Fibroblast of peridontal ligament (primary cell): ENCODE measurements at regions not wholly inside any gene's neighbourhood (a gene's known extent, or its start where the extent isn't known, plus 50 kb on each side); places are given as distances from the start of the nearest gene placed in this dataset.
"Not testable (repeated sequence)": the region's sequence is repeated elsewhere in the genome, so short reads cannot be mapped to it uniquely, and the experiment has no call there.

Experiments used
- DNase-seq: peaks from one replicate; pipeline ENCODE4 v3.0.0-alpha.2; 2010; ENCODE audit errors: extremely low read depth

DNA sequence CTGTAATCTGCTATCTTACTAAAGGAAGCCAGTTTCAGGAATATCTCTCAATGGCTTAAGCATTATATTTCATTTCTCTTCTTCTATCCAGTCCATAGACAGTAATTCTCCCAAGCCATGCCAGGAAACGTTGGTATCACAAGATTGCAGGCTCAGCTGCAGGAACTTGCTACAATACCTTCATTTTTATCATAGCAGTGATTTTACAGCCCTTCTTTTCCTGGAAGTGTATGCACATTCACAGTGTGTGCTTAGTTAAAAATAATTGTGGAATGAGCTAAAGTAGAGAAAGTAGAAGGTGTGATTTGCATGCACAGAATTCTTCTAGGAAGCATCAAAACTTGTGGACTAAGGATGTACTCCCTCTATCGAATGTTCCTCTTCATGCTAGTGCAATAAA is 647.2 kb upstream of the PTBP2 start:
- DNase-seq = no peak

DNA sequence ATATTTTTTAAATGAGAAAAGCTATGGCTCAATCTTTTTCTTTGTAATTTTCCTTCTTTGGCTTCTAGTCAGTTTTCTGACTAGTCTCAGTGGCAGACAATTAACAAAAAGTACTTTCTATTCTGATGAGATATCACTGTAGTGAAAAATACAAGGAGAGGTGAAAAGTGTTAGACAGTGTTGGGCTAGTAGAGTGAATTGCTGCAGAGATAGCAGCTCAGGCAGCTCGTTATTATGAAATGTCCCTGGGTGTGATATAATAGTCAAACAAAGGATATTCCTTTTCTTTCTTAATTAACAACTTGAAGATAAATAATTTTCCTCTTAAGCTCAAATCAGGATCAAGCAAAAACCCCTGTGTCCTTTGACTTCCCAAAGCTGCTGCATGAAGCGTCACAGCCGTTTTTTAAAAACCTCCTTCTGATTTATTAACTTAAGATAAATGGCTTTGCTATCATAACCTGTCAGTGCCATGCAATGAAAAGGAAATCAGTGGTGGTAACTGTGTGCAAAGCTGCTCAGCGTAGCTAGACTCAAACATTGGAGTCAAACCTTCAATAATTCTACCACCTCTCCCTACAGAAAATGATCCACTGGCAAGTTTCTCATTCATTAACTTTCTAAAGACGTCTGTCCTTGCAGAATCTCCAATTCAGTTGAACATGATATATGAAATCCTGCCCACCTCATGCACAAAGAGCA is 646.6 kb upstream of the PTBP2 start:
- no peak for DNase-seq

GRCh38 chr1:96075704-96076455 is 645.7 kb upstream of the PTBP2 start:
- DNase-seq = peak; percentile 45

GRCh38 chr1:96076589-96076988 is 645.0 kb upstream of the PTBP2 start:
- DNase-seq = no peak

DNA sequence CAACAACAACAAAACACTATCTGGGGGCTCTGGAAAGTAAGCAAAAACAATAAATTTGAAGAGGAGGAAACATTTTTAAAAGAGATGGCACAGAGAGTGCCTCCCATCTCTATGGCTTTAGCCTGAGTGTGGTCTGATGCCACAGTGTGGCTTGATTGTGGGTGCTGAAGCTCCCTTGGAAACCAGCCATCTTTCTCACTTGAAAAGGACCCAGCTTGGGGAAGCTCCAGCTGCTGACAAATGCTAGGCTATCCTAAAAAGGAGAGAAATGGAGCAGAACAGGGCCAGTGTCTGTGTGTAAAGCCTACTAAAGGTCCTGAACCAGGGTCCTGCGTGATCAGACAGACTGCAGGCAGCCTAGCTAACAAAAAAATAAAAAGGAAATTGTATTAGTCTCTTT is 642.0 kb upstream of the PTBP2 start:
- no peak for DNase-seq

DNA sequence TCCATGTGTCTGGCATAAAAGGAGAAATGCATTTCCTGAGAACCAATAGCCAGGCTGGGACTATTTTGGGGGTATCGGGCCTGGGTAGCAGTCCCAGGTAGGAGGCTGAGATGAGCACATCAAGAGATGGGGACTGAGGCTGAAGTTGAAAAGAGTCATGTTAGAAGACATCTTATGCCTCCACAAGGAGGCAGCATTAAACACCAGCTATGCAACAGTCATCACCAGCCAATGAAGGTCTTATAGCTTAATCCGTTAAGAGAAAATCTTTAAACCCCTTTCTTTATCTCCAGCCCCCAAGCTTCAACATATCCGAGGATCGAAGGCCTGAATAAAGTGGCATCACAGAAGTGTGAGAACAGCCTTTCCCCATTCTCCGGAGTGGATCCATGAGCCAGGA is 640.7 kb upstream of the PTBP2 start:
- DNase-seq = peak; percentile 31

GRCh38 chr1:96087719-96088118 is 633.9 kb upstream of the PTBP2 start:
- no peak for DNase-seq

GRCh38 chr1:96090134-96090533 is 631.5 kb upstream of the PTBP2 start:
- no peak for DNase-seq

DNA sequence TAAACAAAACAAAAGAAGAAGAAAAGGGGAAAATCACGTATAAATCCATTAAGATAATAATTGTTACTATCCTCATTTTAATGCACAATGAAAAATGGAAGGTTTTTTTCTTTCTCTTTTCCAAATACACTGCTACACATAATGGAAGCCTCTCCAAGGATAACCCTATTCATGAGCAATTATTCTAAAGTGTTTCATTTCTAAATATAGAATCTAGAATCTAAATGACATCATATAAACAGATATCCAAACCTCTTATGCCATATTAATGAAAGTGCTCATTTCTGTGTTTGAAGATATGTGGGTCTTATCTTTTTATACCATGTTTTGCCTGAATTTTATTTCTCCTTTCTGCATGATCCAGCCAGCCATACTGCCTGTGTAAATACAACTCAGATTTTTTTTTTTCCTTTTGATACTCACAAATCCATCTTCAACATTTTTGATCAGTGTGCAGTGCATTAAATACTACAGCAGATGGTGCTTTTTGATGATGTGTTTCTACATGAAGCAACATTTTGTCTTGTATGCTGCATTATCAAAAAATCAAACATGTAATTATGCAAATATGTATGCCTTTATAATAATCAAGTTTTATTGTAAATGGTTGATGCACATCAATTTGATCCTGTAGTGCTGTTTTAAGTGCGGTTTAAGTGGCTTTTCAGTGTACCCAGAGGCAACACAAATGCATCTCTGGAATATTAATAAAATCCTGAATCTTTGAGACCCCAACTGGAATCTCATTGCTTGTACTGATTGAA is 625.6 kb upstream of the PTBP2 start:
- peak; percentile 11 for DNase-seq

DNA sequence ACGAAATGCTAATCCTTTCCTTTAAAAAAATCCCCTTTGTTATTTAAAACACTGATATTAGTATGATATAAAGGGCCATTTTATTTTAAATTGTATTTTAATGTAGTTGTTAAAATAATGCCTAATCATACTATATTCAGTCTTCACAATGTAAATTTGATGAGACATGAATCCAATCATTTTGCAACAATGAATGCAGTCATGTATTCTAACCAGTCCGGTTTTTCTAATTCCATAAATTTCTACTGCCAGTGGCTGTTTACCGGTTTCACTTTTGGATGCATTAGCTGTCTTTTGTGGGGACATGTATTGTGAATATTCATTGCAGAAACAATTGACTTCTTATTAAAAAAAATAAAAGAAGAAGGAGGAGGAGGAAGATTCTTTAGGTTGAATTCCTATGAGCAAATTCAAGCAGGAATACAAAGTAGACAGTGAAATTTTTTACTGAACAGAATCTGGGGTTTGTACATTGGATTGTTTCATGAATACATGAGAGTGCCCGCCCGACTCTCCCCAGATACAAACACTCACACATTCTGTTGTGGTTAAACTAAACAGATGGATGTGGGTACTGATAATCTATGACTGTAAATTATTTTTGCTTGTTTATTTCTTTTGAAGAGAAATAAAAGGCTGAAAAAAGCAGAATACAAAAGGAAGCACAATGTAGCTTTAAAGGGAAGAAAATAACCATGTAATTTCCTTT is 624.8 kb upstream of the PTBP2 start:
- DNase-seq = no peak

GRCh38 chr1:96104506-96104905 is 617.1 kb upstream of the PTBP2 start:
- DNase-seq = no peak

GRCh38 chr1:96104906-96105305 is 616.7 kb upstream of the PTBP2 start:
- no peak for DNase-seq

GRCh38 chr1:96116731-96117130 is 604.9 kb upstream of the PTBP2 start:
- DNase-seq = no peak

DNA sequence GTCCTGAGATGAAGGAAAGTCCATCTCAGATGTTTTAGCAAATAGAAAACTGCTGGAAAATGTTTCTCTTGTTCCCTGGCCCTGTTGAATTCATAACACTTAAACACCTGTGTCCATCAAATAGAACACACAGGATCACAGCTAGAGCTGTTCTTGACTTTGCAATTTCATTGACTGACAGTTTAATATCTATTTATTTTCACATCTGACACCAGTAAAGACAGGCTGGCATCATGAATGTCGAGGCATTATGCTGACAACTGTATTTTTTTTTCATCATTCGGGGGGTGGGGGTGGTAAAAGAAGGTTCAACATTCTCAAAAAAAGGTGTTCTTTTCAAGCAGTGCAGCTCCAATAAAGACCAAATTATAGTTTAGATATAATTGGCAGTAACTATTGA is 591.2 kb upstream of the PTBP2 start:
- no peak for DNase-seq

GRCh38 chr1:96144636-96145035 is 576.9 kb upstream of the PTBP2 start:
- DNase-seq = no peak

DNA sequence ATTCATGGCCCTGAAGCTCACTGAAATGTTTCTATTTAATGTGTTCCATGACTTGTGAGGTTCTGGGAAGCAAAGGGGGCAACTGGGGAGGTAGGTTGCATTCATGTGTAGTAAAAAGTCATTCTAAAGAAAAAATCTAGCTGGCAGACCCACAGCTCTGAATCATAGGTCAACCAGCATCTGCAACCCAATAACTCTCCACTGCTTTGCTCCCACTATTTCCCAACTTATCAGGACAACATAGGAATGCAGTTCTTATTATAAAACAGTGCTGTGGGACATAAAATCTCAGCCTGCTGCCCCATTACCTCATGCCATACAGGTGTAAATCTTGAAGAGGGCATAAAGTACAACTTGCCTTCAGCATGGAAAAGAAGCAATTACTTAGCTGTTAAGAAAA is 576.1 kb upstream of the PTBP2 start:
- peak; percentile 5 for DNase-seq

GRCh38 chr1:96152957-96153356 is 568.6 kb upstream of the PTBP2 start:
- DNase-seq = not testable (repeated sequence)

GRCh38 chr1:96157101-96157500 is 564.5 kb upstream of the PTBP2 start:
- DNase-seq = no peak

DNA sequence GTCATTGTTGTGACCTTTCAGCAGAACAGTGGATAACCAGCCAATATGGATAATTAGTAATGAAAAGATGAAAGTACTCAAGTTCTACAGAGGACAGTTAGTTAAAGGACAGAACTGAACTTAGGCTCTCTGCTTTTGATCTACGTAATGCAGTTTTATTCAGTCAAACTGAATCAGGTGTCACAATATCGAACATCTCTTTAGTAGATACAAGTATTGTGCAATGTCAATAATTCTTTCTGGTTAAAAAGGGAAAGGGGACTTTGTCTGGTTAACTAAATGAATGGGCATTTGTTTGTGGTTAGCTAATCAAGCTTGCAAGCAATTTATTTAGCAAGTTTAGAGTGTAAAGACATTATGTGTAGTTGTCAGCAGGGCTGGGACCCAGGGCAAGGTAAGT is 562.2 kb upstream of the PTBP2 start:
- DNase-seq = no peak

- no peak for DNase-seq
Observed at GRCh38 chr1:96164053-96164452, 557.5 kb upstream of the PTBP2 start.

GRCh38 chr1:96178053-96178452 is 543.5 kb upstream of the PTBP2 start:
- no peak for DNase-seq

DNA sequence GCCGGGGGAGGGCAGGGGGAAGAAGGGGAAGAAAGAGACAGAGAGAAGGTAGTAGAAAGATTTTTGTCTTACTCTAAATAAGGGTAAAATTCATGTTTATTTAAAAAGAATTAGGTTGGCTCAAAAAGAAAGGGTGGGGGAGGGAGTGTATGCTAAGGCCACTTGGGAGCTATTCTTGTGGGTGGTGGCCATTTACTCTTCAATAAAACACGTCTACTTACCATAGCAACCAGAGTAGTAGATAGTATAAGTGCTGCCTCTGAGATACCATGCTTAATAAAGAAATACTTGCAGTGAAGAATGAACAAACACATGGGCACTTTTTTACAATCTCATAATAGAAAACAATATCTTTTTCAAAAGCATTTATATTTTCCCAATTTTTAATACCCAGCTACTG is 538.1 kb upstream of the PTBP2 start:
- DNase-seq = no peak
